GM12872 (cell line): ENCODE measurements at regions not wholly inside any gene's neighbourhood (a gene's known extent, or its start where the extent isn't known, plus 50 kb on each side); places are given as distances from the start of the nearest gene placed in this dataset.

Experiments
- TF ChIP-seq, protein P1 (sequence below): IDR thresholded peaks from 3 replicates; pipeline ENCODE4 v1.5.1; 2011; ENCODE audit warnings: low read depth, mild to moderate bottlenecking, low read length, moderate library complexity; ENCODE audit not compliant: insufficient read depth

DNA sequence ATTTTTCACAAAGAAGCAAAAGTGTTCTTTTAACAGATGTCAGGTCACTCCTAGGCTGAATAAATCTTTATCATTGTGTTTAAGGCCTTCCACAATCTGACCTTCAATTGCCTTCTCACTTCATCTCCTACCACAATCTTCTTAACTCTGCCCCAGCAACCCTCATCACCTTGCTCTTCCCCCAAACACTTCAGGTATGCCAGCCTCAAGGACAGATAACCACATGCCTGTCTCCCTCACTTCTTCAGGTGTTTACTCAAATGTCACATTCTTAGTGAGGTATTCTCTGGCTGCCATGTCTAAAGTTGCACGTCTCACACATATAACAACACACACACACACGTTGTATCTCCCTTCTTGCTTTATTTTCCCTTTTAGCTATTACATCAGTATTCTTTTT, 146.5 kb downstream of the ANKRD50 start:
- TF ChIP-seq, protein P1, sequence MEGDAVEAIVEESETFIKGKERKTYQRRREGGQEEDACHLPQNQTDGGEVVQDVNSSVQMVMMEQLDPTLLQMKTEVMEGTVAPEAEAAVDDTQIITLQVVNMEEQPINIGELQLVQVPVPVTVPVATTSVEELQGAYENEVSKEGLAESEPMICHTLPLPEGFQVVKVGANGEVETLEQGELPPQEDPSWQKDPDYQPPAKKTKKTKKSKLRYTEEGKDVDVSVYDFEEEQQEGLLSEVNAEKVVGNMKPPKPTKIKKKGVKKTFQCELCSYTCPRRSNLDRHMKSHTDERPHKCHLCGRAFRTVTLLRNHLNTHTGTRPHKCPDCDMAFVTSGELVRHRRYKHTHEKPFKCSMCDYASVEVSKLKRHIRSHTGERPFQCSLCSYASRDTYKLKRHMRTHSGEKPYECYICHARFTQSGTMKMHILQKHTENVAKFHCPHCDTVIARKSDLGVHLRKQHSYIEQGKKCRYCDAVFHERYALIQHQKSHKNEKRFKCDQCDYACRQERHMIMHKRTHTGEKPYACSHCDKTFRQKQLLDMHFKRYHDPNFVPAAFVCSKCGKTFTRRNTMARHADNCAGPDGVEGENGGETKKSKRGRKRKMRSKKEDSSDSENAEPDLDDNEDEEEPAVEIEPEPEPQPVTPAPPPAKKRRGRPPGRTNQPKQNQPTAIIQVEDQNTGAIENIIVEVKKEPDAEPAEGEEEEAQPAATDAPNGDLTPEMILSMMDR = no peak

DNA sequence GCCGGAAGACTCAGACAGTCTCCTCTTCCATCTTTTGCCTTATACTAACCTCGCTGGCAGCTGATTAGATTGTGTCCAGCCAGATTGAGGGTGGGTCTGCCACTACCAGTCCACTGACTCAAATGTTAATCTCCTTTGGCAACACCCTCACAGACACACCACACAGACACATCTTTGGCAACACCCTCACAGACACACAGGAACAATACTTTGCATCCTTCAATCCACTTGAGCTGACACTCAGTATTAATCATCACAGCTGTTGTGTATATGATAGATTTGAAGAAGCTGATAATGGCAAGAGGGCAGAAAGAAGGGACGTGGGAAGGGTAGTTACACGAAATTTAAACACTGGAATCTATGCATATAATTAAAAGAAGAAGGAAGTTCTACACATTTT, 139.5 kb downstream of the ANKRD50 start:
- TF ChIP-seq, protein P1 = no peak

DNA sequence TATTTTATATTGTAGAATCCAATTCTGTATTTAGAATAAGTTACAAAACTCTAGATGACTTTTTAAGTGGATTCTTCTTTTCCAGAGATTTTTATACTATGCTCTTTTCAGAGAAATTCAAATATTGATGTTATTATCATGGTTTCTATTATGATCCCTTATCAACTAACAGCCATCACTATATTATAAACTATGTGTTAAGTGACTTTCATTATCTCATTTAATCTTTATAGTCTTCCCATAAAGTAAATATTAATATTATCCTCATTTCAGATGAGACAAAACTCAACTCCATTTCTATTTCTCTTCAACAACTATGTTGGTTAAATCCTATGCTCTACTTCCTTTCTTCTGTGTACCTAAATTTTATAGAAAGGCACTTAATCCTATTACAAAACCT, 132.6 kb downstream of the ANKRD50 start:
- TF ChIP-seq, protein P1 = no peak

DNA sequence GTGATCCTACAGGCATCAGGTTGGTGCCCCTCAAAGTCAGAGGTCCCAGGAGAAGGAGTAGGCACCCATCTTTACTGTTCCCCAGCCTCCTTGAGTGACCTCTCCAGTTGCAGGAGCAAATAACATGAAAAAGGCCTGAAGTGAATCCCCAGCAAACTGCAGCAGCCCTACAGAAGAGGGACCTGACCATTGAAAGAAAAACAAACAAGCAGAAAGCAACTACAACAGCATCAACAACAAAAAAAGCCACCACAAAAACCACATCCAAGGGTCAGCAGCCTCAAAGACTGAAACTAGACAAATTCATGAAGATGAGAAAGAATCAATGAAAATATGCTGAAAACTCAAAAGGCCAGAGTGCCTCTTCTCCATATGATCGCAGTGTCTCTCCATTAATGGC, 128.7 kb downstream of the ANKRD50 start:
- TF ChIP-seq, protein P1 = no peak

DNA sequence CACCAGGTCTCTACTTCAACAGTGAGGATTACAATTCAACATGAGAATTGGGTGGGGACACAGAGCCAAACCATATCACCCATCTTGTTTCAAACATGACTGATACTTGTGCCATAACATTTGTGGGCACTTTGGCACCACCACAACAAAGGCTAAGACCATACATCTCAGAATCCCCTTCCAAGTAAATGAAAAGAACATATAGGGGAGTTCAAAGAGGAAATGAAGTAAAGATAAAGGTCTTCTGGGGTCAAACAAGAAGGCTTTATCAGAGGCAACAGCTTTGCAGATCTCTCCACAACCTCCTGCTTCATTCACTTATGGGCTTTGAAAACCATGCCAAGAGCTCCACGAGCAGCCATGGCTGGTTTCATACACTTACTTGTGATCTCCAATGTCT, 122.7 kb downstream of the ANKRD50 start:
- TF ChIP-seq, protein P1 = no peak

DNA sequence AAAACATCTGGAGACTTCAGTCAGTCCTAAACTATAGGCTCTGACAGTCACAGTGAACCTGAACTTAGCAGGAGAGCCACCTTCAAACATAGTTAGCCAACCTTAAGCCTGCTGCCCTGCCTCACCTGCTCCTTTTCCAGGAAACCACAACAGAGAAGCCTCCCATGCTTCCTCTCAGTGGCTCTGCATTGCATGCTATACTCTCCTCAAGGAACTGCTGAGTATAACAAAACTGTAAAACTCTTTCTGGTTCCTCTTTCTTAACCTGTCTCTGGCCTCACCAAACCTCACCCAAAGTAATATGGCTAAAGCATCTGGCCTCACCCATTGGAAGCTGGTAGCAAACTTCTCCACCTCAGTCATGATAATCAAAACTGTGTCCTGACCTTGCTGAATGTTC, 122.1 kb downstream of the ANKRD50 start:
- TF ChIP-seq, protein P1 = no peak

DNA sequence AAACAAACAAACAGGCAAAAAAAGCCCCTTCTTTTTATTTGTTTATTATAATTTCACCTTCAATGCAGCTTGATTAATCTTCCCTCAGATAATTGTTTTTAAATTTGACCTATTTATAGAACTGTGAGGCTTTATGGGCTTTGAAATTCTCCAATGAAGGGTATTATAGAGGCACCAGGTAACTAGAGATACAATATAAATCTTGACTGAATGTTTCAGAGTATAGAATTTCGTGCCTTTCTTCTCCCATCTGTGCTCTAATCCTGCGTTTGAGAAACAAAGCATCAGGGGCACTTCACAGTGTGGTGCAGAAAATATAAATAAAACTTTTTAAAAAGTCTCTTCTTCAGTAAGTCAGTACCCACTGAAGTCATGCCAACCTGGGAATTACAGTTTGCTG, 120.9 kb downstream of the ANKRD50 start:
- TF ChIP-seq, protein P1 = no peak

DNA sequence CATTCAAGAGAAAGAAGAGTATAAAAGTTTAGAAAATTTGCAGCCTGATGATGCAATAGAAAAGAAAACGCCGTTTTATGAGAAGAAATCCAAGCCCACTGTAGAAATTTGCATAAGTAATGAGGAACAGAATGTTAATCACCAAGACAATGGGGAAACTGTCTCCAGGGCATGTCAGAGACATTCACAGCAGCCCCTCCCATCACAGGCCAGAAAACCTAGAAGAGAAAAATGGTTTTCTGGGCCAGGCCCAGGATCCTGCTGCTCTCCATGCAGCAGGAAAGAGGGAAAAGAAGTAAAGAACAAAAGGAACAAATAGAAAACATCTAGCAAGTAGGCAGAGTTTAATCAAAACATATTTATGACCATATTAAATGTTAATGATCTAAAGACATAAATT, 119.0 kb downstream of the ANKRD50 start:
- TF ChIP-seq, protein P1 = no peak
